Ascending aorta (tissue), 2 donors: ENCODE measurements at regions not wholly inside any gene's neighbourhood (a gene's known extent, or its start where the extent isn't known, plus 50 kb on each side); places are given as distances from the start of the nearest gene placed in this dataset.
"Not testable (repeated sequence)": the region's sequence is repeated elsewhere in the genome, so short reads cannot be mapped to it uniquely, and the experiment has no call there.

Experiments
- DNase-seq, 2 donors: peaks; one replicate each; pipeline ENCODE4 v3.0.0-alpha.2; 2019; ENCODE audit warnings: low spot score in 2 of 2
- H3K27ac ChIP-seq, 2 donors: fragments of 200-600 bp; sonication (generic); one replicate each; pipeline ENCODE4 v1.5.1; 2016 to 2017; ENCODE audit warnings: mild to moderate bottlenecking in 1 of 2
- H3K27me3 ChIP-seq: fragments of 200-600 bp; sonication (generic); one replicate; pipeline ENCODE4 v1.5.1; 2017
- H3K36me3 ChIP-seq, 2 donors: fragments of 200-600 bp; sonication (generic); one replicate each; pipeline ENCODE4 v1.5.1; 2016
- H3K4me1 ChIP-seq, 2 donors: fragments of 200-600 bp; sonication (generic); one replicate each; pipeline ENCODE4 v1.5.1; 2016 to 2017; ENCODE audit warnings: mild to moderate bottlenecking in 1 of 2
- H3K4me3 ChIP-seq, 2 donors: fragments of 200-600 bp; sonication (generic); one replicate each; pipeline ENCODE4 v1.5.1; 2016 to 2017; ENCODE audit warnings: mild to moderate bottlenecking in 1 of 2
- H3K9me3 ChIP-seq, 2 donors: fragments of 200-600 bp; sonication (generic); one replicate each; pipeline ENCODE4 v1.5.1; 2016
- intact Hi-C: fragments of 100-400 bp; cut with DNase I; formaldehyde crosslinking; loops from one replicate; pipeline ENCODE4 v1.15.1; 2023
- TF ChIP-seq, protein P1 (sequence below), 3 experiments: fragments of 200-600 bp in 2 of 3; fragments of 450-650 bp in 1 of 3; sonication (generic) in 2 of 3; IDR thresholded peaks; one replicate each; pipeline ENCODE4 v1.5.1; 2016 to 2019; ENCODE audit warnings: antibody characterized with exemption in 3 of 3, mild to moderate bottlenecking in 1 of 3, moderate library complexity in 1 of 3

DNA sequence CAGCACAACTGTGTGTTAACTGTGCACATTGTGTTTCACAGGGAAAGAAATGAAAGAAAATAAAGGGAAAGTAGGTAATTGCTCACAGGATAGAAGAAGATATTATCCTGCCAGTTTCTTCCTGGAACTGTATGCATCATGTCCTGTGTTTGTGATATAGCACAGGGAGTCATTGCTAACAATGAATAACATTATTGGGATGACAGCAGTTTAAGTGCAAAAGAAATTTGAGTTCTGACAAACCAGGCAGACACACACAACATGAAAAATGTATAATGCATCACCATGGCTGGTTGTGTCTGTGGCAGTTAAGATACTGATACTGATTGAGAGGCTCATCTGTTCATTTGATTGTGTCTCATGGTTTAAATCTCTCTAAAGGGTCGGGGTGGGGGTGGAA, 145.4 kb downstream of the SPATA31D1 start:
- no peak overlapping the region for H3K4me3 ChIP-seq
- no peaks in the 10 kb centered on the region for H3K9me3 ChIP-seq
- H3K27me3 ChIP-seq, result no peaks in the 10 kb centered on the region
- no peak overlapping the region for H3K27ac ChIP-seq
- no peaks in the 10 kb centered on the region for H3K4me1 ChIP-seq
- no peaks in the 10 kb centered on the region for H3K36me3 ChIP-seq
- TF ChIP-seq, protein P1, sequence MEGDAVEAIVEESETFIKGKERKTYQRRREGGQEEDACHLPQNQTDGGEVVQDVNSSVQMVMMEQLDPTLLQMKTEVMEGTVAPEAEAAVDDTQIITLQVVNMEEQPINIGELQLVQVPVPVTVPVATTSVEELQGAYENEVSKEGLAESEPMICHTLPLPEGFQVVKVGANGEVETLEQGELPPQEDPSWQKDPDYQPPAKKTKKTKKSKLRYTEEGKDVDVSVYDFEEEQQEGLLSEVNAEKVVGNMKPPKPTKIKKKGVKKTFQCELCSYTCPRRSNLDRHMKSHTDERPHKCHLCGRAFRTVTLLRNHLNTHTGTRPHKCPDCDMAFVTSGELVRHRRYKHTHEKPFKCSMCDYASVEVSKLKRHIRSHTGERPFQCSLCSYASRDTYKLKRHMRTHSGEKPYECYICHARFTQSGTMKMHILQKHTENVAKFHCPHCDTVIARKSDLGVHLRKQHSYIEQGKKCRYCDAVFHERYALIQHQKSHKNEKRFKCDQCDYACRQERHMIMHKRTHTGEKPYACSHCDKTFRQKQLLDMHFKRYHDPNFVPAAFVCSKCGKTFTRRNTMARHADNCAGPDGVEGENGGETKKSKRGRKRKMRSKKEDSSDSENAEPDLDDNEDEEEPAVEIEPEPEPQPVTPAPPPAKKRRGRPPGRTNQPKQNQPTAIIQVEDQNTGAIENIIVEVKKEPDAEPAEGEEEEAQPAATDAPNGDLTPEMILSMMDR (IDR thresholded peaks at IDR 0.05), result no peak
- intact Hi-C loops, result no loop called here
- DNase-seq, result no peak

DNA sequence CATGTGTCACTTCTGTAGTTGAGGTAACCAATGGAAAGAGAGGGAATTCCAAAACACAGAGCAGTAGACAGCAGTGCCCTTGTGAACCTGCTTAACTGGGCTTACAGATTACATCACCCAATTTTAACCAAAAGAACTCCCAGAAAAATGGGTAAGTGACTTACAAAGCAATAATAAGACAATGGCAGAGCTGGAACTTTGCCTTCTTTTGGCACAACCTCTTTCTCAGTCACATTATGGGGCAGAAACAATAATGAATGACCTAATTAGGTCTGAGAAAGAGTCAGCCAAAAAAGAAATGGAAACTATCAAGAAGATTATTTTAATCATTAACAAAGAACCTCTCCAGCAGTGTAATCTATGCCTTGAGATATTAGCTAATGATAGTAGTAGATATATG, 146.5 kb downstream of the SPATA31D1 start:
- Histone ChIP-seq H3K4me3 (no peak overlapping the region), H3K27me3 (no peaks in the 10 kb centered on the region), H3K36me3 (no peaks in the 10 kb centered on the region), H3K4me1 (no peaks in the 10 kb centered on the region), H3K9me3 (no peaks in the 10 kb centered on the region), H3K27ac (no peak overlapping the region)
- no peak for DNase-seq
- intact Hi-C loops, result no loop called here
- TF ChIP-seq, protein P1 (IDR thresholded peaks at IDR 0.05), result no peak

DNA sequence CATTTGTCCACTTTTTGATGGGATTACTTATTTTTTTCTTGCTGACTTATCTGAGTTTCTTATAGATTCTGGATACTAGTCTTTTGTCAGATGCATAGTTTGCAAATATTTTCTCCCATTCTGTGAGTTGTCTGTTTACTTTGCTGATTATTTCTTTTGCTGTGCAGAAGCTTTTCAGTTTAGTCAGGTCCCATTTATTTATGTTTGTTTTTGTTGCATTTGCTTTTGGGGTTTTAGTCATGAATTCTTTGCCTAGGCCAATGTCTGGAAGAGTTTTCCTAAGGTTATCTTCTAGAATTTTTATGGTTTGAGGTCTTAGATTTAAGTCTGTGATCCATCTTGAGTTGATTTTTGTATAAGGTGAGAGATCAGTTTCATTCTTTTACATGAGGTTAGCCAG, 149.5 kb downstream of the SPATA31D1 start:
- H3K9me3 ChIP-seq, H3K4me1 ChIP-seq, H3K36me3 ChIP-seq, H3K27ac ChIP-seq, H3K4me3 ChIP-seq, H3K27me3 ChIP-seq, intact Hi-C loops, DNase-seq: not testable (repeated sequence)

DNA sequence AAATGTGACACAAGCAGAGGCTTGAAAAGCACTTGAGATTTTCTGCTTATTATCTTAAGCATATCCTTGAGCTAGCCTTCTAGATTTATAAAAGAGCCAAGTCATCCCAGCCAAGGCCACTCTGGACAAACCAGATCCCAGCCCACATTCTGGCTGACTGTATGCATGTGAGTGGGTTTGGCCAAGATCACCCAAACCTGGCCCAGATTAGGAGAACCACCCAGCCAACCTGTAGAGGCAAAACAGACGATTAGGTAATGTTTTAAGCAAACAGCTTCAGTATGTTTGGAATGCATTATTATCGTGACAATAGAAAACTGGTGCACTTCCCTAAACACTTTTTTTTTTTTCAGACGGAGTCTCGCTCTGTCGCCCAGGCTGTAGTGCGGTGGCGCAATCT, 151.9 kb downstream of the SPATA31D1 start:
- Histone ChIP-seq H3K4me1 (no peaks in the 10 kb centered on the region), H3K4me3 (no peak overlapping the region), H3K27ac (no peak overlapping the region), H3K9me3 (no peaks in the 10 kb centered on the region), H3K27me3 (no peaks in the 10 kb centered on the region), H3K36me3 (no peaks in the 10 kb centered on the region)
- intact Hi-C loops, result no loop called here
- DNase-seq, result no peak
- TF ChIP-seq, protein P1 (IDR thresholded peaks at IDR 0.05), result no peak

DNA sequence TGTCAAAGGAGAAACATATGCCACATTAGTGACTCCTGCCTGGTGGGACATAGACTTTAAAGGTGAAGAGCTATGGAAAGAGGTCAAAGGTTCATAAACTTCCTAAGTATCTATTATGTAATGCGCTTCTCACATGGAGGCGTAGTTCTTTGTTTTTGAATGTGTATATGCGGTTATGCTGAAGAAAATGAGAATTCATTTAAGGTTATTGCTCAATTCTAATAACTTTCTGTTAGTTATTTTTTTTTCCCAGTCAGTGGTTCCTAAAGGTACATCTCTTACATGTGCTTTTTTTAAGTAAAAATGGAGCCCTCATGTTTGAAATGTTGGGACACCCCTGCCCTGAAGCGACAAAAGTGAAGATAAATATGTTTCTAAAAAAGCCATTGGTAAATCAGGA, 156.2 kb downstream of the SPATA31D1 start:
- DNase-seq, result no peak
- no peaks in the 10 kb centered on the region for H3K9me3 ChIP-seq
- H3K4me1 ChIP-seq, result no peaks in the 10 kb centered on the region
- H3K27ac ChIP-seq, result no peak overlapping the region
- TF ChIP-seq, protein P1 (IDR thresholded peaks at IDR 0.05), result no peak
- no peaks in the 10 kb centered on the region for H3K27me3 ChIP-seq
- no peak overlapping the region for H3K4me3 ChIP-seq
- intact Hi-C loops, result no loop called here
- no peaks in the 10 kb centered on the region for H3K36me3 ChIP-seq

DNA sequence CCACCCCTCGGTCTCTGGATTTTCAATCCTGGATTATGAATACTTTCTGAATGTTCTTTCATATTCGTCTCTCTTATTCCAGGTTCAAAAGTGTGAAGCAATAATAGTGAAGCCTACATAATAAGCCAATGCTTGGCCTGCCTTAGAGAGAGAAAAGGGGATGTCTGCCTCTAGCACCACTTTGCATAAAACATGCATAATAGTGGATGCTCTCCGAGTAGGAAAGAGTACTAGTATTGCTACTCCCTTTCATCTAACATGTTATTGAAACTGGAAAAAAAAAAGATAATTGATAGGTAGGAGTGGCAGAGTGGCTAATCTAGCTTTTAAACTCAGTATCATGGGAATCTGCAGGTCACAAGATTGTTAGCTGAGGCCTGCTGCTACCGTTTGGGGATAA, 158.1 kb downstream of the SPATA31D1 start:
- TF ChIP-seq, protein P1 (IDR thresholded peaks at IDR 0.05), result no peak
- H3K4me1 ChIP-seq, result no peaks in the 10 kb centered on the region
- H3K27ac ChIP-seq, result no peak overlapping the region
- H3K4me3 ChIP-seq, result no peak overlapping the region
- H3K27me3 ChIP-seq, result no peaks in the 10 kb centered on the region
- DNase-seq, result no peak
- intact Hi-C loops, result no loop called here
- H3K36me3 ChIP-seq, result no peaks in the 10 kb centered on the region
- H3K9me3 ChIP-seq, result no peaks in the 10 kb centered on the region
